HS-5 (cell line): ENCODE measurements at regions not wholly inside any gene's neighbourhood (a gene's known extent, or its start where the extent isn't known, plus 50 kb on each side); places are given as distances from the start of the nearest gene placed in this dataset.

Experiments
- DNase-seq: peaks from one replicate; pipeline ENCODE4 v3.0.0-alpha.2; 2012; ENCODE audit warnings: low read depth

DNA sequence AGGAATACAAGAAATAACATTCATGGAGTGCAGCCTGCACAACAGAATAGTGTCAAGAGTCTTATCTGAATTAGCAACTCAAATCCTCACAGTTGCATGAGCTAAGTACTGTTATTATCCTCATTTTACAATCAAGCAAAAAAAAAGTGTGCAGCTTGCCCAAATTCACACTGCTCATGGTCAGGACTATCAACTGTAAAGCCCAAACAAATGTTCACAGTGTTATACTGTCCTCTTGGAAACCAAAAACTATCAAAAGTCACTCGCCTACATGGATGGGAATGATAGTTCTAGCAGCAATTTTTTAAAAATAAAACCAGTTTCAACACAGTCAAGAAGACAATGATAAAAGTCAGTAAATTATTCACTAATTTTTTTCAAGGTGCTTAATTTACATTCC lies 114.6 kb upstream of the HSF2 start:
- DNase-seq = no peak

DNA sequence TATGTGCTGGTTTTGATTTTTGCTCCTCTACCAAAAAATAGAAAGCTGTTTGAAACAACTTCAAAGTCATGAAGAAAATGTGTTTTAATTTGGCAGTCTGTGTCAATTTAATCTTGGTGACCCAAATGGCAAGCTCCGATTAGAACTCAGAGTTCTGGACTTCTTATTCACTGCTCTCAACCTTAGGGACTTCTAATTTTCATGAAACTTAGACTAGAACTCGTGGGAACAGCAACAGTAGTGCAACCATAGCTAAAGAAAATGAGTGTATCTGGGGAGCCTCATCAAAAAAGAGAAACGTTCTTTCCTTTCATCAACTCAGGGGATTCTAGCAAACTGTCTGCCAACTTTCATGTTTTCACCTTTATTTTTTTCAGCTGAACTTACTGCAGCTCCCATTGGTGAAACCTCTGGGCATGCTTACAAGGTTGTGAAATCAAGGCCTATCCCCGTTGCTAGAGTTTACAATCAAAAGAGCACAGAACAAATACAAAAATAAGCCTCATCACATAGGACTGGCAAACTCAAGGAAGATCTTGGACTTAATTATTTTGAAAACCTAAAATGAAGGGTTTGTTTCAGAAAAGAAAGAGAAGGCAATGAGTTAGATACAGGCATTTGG lies 114.0 kb upstream of the HSF2 start:
- DNase-seq = no peak

DNA sequence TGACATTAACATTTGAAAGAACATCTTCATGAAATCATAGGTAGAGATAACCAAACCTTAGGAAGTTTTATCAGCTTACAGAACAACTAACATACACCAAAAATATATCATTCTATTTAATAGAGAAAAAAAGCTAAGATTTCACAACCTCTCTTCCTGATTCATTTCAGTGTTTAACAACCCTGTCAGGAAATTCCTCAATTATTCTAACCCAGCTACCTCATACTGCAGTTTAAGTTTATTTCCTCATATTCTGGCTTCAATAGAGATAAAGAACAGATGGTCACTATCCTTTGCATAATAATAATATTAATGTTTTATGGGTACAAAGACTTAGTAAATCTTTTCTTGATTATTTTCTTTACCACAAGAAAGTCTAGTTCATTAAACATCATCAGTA lies 112.9 kb upstream of the HSF2 start:
- no peak for DNase-seq

DNA sequence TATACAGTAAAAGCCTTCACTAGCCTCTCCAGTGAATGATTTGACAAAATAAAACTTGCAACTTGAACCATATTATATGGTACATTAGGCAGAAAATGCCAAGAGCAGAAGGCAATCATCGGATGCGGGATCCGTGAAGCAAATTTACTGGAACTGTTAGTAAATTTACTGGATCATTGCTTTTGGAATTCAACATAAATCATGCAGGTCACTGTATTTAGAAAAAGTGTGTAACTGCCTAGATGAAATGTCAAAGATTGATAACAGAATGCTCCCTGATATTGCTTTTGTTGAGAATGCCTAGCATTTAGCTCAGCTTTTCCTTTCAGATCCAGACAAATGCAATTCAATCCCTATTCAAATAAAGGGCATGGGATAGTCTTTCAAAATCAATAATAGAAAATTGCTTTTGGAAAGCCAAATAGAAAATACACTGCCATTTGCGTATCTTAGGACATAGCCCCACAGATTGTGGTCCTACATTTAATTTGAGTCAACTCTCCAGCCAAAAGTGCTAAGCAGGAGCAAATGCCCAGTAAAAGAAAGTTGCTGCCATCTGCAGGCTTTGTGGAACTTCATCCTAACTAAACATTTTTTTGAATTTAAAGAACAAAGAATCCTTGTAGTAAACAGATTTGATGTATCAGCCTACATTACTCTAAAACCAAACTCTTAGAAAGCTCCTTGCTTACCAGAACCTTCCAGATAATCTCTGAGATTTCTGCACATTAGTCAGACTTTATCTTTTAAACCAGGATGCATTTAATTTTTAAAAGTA lies 109.5 kb upstream of the HSF2 start:
- no peak for DNase-seq

DNA sequence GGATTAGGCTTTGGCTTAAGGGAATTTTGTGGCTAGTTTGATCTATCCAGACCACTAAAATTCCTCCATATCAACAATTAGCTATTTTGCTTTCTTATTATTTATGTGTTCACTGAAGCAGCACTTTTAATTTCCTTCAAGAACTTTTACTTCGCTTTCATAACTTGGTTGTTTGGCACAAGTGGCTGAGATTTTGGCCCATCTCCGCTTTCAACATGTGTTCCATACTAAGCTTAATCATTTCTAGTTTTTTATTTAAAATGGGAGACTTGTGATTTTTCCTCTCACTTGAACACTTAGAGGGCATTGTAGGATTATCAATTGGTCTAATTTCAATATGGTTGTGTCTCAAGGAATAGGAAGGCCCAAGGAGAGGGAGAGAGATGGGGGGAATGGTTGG lies 102.4 kb upstream of the HSF2 start:
- DNase-seq = no peak

DNA sequence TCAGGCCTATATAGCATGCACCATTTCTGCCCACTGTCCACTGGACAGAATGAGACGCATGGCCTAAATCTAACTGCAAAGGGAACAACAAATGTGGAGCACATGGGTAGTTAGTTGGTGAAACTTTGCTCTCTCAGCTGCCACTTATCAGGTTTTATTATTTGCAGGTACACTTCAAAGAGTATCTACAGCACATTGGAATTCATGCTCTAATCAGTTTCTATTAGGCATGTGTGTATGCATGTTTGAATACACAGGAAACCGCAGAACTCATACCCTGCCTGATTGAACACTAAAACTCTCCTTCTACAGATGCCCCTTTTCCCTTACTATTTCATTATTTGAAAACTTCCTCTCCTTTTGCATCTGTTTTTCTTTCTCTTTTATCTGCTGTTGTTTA lies 97.4 kb upstream of the HSF2 start:
- DNase-seq = no peak

DNA sequence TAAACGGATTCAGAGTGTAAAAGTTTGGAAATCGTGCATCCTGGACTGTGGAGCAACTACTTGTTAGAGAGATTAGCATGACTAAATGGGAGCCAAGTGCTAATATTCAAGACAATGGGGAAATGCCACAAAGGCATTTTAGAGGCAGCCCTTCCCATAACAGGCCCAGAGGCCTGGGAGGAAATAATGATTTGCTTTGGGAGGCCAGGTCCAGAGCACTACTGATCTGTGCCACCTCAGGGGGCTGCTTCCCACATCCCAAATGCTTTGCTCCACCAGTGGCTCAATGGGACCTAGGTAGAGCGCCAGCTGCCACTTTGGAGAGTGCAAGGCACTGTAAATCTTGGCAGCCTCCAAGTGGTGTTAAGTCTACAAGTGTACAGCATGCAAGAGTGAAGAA lies 91.9 kb upstream of the HSF2 start:
- DNase-seq = no peak

DNA sequence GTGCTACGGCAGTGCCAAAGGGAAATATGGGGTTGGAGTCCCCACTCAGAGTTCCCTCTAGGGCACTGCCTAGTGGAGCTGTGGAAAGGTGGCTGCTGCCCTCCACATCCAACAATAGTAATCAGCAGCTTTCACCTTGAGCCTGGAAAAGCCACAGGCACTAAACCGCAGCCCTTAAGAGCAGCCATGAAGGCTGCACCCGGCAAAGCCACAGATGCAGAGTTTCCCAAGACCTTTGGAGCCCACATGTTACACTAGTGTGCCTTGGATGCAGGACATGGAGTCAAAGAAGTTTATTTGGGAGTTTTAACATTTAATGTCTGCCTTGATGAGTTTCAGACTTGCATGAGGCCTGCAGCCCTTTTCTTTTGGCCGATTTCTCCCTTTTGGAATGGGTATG lies 91.4 kb upstream of the HSF2 start:
- DNase-seq = no peak

DNA sequence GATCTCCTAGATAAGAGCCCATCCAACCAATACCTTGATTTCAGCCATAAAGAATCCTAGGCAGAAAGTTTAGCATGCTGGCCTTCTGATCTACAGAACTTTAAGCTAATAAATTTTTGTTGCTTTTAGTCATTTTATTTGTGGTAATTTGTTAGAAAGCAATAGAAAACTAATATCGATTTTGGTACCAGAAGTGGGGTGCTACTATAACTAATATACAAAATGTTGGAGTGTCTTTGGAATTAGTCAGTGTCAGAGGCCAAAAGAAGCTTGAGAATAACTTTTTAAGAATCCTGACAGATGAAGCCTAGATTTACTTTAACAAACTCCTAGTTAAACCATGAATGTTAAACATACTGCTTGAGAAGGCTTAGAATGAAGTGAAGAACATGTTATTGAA lies 83.6 kb upstream of the HSF2 start:
- DNase-seq = no peak

DNA sequence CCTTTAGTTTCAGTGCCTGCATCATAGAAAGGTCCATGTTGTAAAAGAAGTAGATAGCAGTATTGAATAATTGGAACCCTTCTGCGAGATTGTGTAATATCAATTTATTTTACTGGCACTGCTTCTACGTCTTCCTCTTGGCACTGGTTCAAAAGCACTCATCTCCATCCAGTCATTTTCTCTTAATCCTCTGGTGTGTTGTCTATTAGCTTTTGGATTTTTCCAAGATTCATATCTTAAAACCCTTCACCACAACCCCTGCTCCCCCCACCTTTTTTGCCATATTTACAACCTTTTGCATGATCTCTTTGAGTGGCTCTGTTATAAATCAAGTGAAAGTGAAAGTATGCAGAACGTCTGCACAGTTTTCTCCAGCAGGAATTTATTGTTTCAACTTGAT lies 76.6 kb upstream of the HSF2 start:
- peak; percentile 34 for DNase-seq

DNA sequence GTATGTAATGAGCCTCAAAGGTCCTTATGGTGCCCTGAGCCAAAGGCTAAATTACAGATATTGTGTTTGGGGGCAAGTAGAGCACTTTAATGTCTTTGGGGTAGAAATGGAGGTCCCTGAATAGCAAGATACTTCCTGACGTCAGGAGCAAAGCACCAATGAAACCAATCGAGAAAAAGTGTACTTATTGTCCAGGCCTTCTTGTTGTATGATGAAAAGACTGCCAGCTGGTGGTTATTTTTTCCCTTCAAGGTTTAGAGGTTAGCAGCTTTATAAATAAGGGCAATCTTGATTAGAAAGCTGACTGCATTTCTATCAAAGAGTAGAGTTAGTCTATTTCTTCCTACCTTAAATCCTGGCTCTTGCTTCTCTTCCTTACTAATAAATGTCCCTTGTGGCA lies 76.1 kb upstream of the HSF2 start:
- no peak for DNase-seq

DNA sequence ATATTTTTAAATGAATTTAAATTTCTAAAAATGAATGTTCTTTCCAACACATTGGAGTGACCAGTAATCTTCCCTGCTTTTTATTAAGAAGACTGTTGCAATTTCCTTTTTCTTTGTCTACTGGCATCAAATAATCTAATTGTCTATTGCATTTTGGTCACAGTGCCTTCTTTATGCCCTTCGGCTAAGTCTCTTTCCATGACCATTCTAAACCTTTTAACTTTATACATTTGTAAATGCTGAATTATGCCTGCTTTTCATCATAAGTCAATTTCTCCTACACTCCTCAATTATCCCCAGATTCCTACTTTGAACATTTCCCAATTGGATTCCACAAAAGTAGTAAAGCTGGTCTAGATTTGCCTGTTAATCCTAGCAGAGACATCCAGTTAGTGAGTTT lies 69.1 kb upstream of the HSF2 start:
- no peak for DNase-seq

DNA sequence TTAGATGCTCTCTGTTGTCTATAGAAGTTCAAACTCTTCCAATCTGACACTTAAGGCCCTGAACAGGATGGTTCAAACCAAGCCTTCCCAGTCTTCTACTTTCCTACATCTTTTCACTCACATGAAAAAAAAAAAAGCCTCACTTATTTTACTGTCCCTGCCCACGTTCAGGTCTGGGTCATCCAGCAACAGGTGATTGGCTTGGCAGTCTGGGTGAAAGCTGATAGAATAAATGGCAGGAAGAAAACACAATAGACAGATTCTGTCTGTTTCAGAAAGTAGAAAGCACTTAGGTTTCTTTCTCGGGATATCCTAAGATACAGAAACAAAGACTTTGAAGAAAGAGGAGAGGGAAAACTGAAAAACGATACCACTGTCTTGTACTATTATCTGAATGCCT lies 61.8 kb upstream of the HSF2 start:
- DNase-seq = no peak

DNA sequence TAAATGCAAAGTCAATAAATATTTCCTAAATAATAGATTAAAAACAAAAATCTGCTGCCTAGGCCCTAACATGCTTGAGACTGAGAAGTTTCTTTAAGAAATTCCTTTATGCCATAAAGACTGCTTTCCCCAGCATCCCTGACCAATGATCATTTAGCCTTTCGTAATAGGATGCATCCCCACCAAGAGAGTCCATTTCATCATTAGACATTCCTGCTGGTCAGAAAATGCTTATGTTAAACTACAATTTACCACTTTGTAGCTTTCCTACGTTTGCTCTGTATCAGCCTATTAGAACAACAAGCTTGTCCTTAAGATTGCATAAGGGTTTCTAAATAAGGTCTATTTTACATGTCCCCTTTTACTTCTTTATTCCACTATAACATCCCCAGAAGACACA lies 59.8 kb upstream of the HSF2 start:
- no peak for DNase-seq

DNA sequence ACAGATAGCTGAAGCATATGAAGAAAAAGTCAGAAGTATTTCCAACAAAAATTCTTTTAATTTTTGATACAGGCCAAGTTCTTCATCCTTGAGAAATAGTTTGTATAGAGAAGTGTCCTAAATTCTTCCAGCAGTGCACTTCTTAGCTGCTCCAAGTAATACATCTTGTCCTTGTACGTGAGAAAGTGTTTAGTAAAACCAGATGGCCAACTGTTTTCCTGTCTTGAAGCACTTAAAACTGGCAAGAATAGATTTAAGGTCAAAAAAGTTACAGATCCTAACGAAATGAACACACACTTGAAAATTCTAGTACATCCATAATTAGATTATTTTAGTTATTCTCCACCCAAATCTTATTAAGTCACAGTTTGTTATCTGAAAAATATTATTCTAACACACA lies 52.2 kb upstream of the HSF2 start:
- no peak for DNase-seq

DNA sequence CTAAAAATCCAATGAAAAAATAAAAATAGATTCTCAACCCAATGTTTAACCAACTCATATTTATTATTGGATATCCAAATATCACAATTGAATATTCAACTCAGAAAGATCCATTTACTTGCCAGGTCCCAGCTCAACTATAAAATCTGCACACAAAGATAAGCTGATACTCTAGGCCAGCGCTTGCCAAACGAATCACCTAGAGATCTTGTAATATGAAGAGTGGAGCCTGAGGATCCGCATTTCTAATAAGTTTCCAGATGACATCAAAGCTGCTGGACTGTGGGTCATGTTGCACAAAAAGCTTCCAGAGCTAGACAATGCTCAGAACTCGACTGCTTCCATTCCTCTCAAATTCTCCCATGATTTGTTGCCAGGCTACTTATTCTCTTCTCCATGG lies 51.7 kb upstream of the HSF2 start:
- no peak for DNase-seq
